GM23338 (cell line): ENCODE measurements at regions not wholly inside any gene's neighbourhood (a gene's known extent, or its start where the extent isn't known, plus 50 kb on each side); places are given as distances from the start of the nearest gene placed in this dataset.

Experiments used
- ATAC-seq: fragments of 200-7000 bp; cut with Tn5 transposase; 3 replicates; pipeline ENCODE4 v1.9.1; 2020
- DNase-seq: peaks from one replicate; pipeline ENCODE4 v3.0.0-alpha.2; 2015; ENCODE audit warnings: low spot score
- H2AFZ ChIP-seq: fragments of 200-600 bp; sonication (generic); 2 replicates; pipeline ENCODE4 v1.8.0; 2016; ENCODE audit warnings: antibody characterized with exemption, mild to moderate bottlenecking, moderate library complexity
- H3F3A ChIP-seq: fragments of 200-600 bp; sonication (generic); replicated peaks from 2 replicates; pipeline ENCODE4 v1.8.0; 2017; ENCODE audit warnings: antibody characterized with exemption, mixed run types, low read depth
- H3K27ac ChIP-seq: fragments of 200-600 bp; sonication (generic); 2 replicates; pipeline ENCODE4 v1.6.1; 2016; ENCODE audit warnings: low read depth
- H3K27me3 ChIP-seq: fragments of 200-600 bp; sonication (generic); 2 replicates; pipeline ENCODE4 v1.8.0; 2016; ENCODE audit warnings: mild to moderate bottlenecking, mixed run types, moderate library complexity; ENCODE audit not compliant: insufficient read depth
- H3K36me3 ChIP-seq: fragments of 200-600 bp; sonication (generic); 2 replicates; pipeline ENCODE4 v1.8.0; 2016; ENCODE audit warnings: mild to moderate bottlenecking; ENCODE audit not compliant: insufficient read depth
- H3K4me1 ChIP-seq: fragments of 200-600 bp; sonication (generic); 2 replicates; pipeline ENCODE4 v1.8.0; 2016; ENCODE audit warnings: mild to moderate bottlenecking, moderate library complexity; ENCODE audit not compliant: insufficient read depth
- H3K4me2 ChIP-seq: fragments of 200-600 bp; sonication (generic); 2 replicates; pipeline ENCODE4 v1.7.1; 2017; ENCODE audit warnings: mixed run types
- H3K4me3 ChIP-seq: fragments of 200-600 bp; sonication (generic); 2 replicates; pipeline ENCODE4 v1.6.1; 2016; ENCODE audit warnings: mixed run types
- H3K79me2 ChIP-seq: fragments of 200-600 bp; sonication (generic); replicated peaks from 2 replicates; pipeline ENCODE4 v1.8.0; 2017; ENCODE audit warnings: mild to moderate bottlenecking; ENCODE audit not compliant: insufficient read depth
- H3K9me2 ChIP-seq: fragments of 200-600 bp; sonication (generic); 2 replicates; pipeline ENCODE4 v1.8.0; 2017; ENCODE audit not compliant: insufficient read depth
- H4K20me1 ChIP-seq: fragments of 200-600 bp; sonication (generic); replicated peaks from 2 replicates; pipeline ENCODE4 v1.8.0; 2017; ENCODE audit warnings: mild to moderate bottlenecking; ENCODE audit not compliant: insufficient read depth
- H3K27ac Mint-ChIP-seq: 2 replicates; pipeline ENCODE4 v1.8.0; 2020; ENCODE audit warnings: inconsistent platforms, mild to moderate bottlenecking, moderate library complexity, mixed read lengths
- H3K27me3 Mint-ChIP-seq: 3 replicates; pipeline ENCODE4 v1.8.0; 2022; ENCODE audit warnings: low read depth, mild to moderate bottlenecking, moderate library complexity, mixed read lengths, inconsistent platforms; ENCODE audit not compliant: insufficient read depth, poor library complexity
- H3K36me3 Mint-ChIP-seq: 3 replicates; pipeline ENCODE4 v1.8.0; 2021; ENCODE audit warnings: low read depth, mild to moderate bottlenecking, inconsistent platforms, moderate library complexity, mixed read lengths
- H3K4me1 Mint-ChIP-seq: 3 replicates; pipeline ENCODE4 v1.8.0; 2020; ENCODE audit warnings: mild to moderate bottlenecking, inconsistent platforms, mixed read lengths
- H3K4me3 Mint-ChIP-seq: 3 replicates; pipeline ENCODE4 v1.8.0; 2021; ENCODE audit warnings: moderate library complexity, mild to moderate bottlenecking, inconsistent platforms, mixed read lengths
- H3K9me3 Mint-ChIP-seq: 3 replicates; pipeline ENCODE4 v1.8.0; 2020; ENCODE audit warnings: moderate library complexity, mild to moderate bottlenecking, inconsistent platforms, mixed read lengths
- CREB1 ChIP-seq: fragments of 250-450 bp; sonication (Bioruptor Pico); IDR thresholded peaks from 2 replicates; pipeline ENCODE4 v1.5.0; 2020; ENCODE audit warnings: low read depth, mild to moderate bottlenecking, moderate library complexity
- CTCF ChIP-seq, 2 experiments: fragments of 200-600 bp in 1 of 2; sonication (generic) in 1 of 2; conservative IDR thresholded peaks; 2 replicates each; pipeline versions ENCODE4 v1.5.1 to v1.6.1; 2016 to 2017; ENCODE audit warnings: antibody characterized with exemption in 2 of 2, low read depth in 2 of 2, mild to moderate bottlenecking in 2 of 2, moderate library complexity in 1 of 2
- ETS1 ChIP-seq: IDR thresholded peaks from 2 replicates; pipeline ENCODE4 v1.6.1; 2016; ENCODE audit warnings: antibody characterized with exemption
- EZH2 ChIP-seq: fragments of 200-600 bp; sonication (generic); IDR thresholded peaks from one replicate; pipeline ENCODE4 v1.8.0; 2017; ENCODE audit warnings: antibody characterized with exemption, mild to moderate bottlenecking, low read depth; ENCODE audit not compliant: unreplicated experiment
- EZH2phosphoT487 ChIP-seq: fragments of 200-600 bp; sonication (generic); IDR thresholded peaks from one replicate; pipeline ENCODE4 v1.8.1; 2018; ENCODE audit warnings: antibody characterized with exemption; ENCODE audit not compliant: unreplicated experiment
- JUNB ChIP-seq: IDR thresholded peaks from one replicate; pipeline ENCODE4 v1.6.1; 2016; ENCODE audit warnings: antibody characterized with exemption; ENCODE audit not compliant: unreplicated experiment
- POLR2AphosphoS5 ChIP-seq: IDR thresholded peaks from 2 replicates; pipeline ENCODE4 v1.6.1; 2016; ENCODE audit warnings: antibody characterized with exemption, low read depth
- REST ChIP-seq: IDR thresholded peaks from one replicate; pipeline ENCODE4 v1.6.1; 2018; ENCODE audit warnings: antibody characterized with exemption; ENCODE audit not compliant: unreplicated experiment
- STAT1 ChIP-seq: IDR thresholded peaks from one replicate; pipeline ENCODE4 v1.6.1; 2016; ENCODE audit warnings: antibody characterized with exemption; ENCODE audit not compliant: unreplicated experiment
- ZNF114 ChIP-seq: fragments of 250-450 bp; sonication (Bioruptor Pico); IDR thresholded peaks from 2 replicates; pipeline ENCODE4 v1.5.0; 2020; ENCODE audit warnings: mild to moderate bottlenecking, moderate library complexity
- ZNF331 ChIP-seq: fragments of 250-450 bp; sonication (Bioruptor Pico); IDR thresholded peaks from 2 replicates; pipeline ENCODE4 v1.5.0; 2020; ENCODE audit warnings: low read depth, mild to moderate bottlenecking, moderate library complexity

- H3K4me3 Mint-ChIP-seq: no peak overlapping the region
- H3K27me3 Mint-ChIP-seq: peaks cover 11% of the 10 kb centered on the region
- H3K4me2 ChIP-seq: no peak overlapping the region
Measured at GRCh38 chr13:111905609-111905945, 161.4 kb upstream of the SOX1 start.

More at GRCh38 chr13:111905609-111905945, 161.4 kb upstream of the SOX1 start:
- Mint-ChIP-seq H3K4me1 (peaks cover 7% of the 10 kb centered on the region), H3K27ac (no peak overlapping the region), H3K9me3 (no peaks in the 10 kb centered on the region; the same call in 1 of the 3 replicates), H3K36me3 (no peaks in the 10 kb centered on the region)
- Histone ChIP-seq H3K4me1 (no peaks in the 10 kb centered on the region), H3K36me3 (no peaks in the 10 kb centered on the region), H3K9me2 (no peaks in the 10 kb centered on the region; the same call in 1 of the 2 replicates), H3K4me3 (no peak overlapping the region), H4K20me1 (no peaks in the 10 kb centered on the region), H2AFZ (no peak overlapping the region), H3K27ac (no peak overlapping the region), H3K27me3 (no peaks in the 10 kb centered on the region), H3K79me2 (no peaks in the 10 kb centered on the region), H3F3A (no peaks in the 10 kb centered on the region)
- ATAC-seq (no peak), DNase-seq (no peak)
- TF ChIP-seq EZH2phosphoT487 (no peak), STAT1 (no peak), CREB1 (no peak), CTCF (conservative IDR thresholded peaks at IDR 0.05; ENCODE audit: low read depth in 2 of 2) (no peak), JUNB (no peak), ETS1 (no peak), ZNF114 (CRISPR knock-in tag) (no peak), POLR2AphosphoS5 (no peak), REST (no peak), EZH2 (no peak), ZNF331 (CRISPR knock-in tag) (no peak)
